Posterior cingulate gyrus (tissue), 11 donors: ENCODE measurements at regions not wholly inside any gene's neighbourhood (a gene's known extent, or its start where the extent isn't known, plus 50 kb on each side); places are given as distances from the start of the nearest gene placed in this dataset.
"Not testable (repeated sequence)": the region's sequence is repeated elsewhere in the genome, so short reads cannot be mapped to it uniquely, and the experiment has no call there.

ENCODE experiments used
- DNase-seq, 10 donors: peaks; one replicate each; pipeline versions ENCODE4 v3.0.0 to v3.0.0-alpha.2; 2020 to 2021; ENCODE audit warnings: mixed read lengths in 3 of 10
- intact Hi-C: fragments of 100-400 bp; cut with DNase I; formaldehyde crosslinking; loops from one replicate; pipeline ENCODE4 v1.15.1; 2023

- DNase-seq, result no peak
- intact Hi-C loops, result no loop called here
These were observed 230.5 kb upstream of the TMEM229A start for GRCh38 chr7:124263232-124263827.

DNA sequence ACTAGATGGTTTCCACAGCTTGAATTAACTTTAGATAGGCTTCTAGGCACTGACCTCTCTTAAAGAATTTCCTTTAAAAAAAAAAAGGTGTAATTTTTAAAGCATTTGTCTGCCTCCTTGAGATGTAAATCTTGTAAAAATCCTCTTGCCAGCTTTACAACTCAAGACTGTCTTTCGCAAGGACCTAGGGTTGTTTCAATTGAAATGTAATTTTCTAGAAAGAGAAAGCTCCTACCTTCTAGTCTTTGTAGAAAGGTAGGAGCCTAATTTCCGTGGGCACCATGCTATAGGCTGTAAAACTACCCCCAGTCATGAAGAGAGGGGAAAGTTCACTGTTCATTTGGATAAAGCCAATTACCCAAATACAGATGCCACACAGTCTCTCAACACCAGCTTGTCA, 228.8 kb upstream of the TMEM229A start:
- no peak for DNase-seq
- intact Hi-C loops, result no loop called here

GRCh38 chr7:124257638-124258308, 224.9 kb upstream of the TMEM229A start:
- no peak for DNase-seq
- intact Hi-C loops, result no loop called here

GRCh38 chr7:124255041-124255655, 222.3 kb upstream of the TMEM229A start:
- intact Hi-C loops, result no loop called here
- DNase-seq, result no peak

- intact Hi-C loops, result no loop called here
- DNase-seq, result no peak
These were observed 221.5 kb upstream of the TMEM229A start for GRCh38 chr7:124254396-124254795.

GRCh38 chr7:124251636-124252035, 218.8 kb upstream of the TMEM229A start:
- intact Hi-C loops, result no loop called here
- no peak for DNase-seq

DNA sequence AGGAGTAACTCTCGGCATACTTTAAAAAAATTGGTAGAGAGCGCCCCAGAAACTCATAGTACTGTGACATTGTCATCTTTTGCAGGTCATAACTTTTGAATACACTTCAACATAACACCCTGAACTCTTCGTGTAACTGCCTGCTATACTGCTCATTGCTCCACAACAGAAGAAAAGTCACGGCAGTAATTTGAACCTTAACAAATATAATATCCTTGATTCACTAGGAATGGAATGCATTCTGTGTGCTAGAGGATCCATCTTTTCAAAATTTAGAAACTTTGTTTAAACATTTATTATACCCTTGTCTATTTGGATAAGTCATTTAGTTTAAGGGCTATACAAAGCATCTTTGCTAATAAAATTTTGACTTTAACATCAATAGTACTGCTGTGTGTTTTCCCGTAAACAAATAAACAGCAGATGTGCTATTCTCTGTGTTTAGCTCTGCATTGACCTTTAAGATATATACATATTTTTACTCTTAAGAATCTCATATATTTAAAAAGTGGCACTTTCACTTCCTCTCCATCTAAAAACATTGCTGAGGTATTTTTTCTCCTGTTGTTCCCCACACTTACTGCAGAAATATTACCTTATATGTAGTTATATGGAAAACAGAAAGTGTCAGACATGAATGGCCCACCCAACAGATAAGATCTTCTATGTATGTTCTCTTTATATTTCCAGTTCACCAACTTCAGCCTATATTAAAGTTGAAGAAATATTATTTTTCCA, 217.6 kb upstream of the TMEM229A start:
- no peak for DNase-seq
- intact Hi-C loops, result no loop called here

DNA sequence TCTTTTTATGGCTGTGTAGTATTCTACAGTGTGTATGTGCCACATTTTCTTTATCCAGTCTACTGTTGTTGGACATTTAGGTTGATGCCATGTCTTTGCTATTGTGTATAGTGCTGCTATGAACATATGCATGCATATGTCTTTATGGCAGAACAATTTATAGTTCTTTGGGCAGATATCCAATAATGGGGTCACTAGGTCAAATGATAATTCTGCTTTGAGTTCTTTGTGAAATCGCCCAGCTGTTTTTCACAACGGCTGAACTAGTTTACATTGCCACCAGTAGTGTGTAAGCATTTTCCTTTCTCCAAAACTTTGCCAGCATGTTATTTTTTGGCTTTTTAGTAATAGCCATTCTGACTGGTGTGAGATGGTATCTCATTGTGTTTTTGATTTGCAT, 214.8 kb upstream of the TMEM229A start:
- DNase-seq, result no peak
- intact Hi-C loops, result no loop called here

DNA sequence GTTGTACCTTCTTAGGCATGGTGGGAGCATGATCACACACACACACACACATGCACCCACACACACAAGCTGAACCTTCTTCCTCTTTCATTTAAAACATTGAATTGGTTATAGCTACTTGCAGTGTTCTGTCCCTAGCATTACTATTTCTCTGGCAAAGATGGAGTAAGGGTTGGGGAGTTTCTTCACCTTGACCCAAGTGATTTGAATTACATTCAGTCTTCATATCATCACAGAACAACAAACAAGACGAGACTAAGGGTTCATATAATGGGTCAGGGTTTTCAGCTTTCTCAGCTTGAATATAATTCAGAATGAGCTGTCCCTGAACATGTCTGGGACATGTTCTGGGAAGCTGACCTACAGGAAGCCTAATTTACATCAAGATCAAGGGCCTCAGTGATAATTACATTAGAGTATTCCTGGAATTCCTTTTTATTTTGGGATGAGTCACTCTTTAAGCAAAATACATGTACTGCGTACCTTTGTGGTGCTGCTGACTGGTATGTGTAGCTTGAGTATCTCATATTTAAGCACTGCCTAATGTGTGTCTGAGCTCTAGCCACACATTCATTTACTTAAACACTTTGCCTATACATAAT, 213.5 kb upstream of the TMEM229A start:
- intact Hi-C loops, result no loop called here
- DNase-seq, result no peak

DNA sequence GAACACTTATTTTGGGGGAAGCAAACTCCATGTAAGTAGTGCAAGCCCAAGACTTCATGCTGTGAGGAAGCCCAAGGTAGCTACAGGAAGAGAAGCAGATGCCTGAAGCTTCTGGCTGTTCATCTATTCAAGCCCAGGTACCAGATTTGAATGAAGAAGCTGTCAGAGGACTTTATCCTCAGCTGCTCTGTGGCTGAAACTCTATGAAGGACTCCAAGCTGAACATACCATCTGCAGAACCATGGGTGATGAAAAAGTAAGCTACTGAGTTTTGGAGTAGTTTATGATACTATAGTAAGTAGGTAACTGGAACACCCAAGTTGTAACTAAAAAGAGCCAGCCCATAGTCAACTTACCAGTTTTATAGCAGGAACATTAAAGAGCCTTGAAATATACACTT, 211.6 kb upstream of the TMEM229A start:
- intact Hi-C loops, DNase-seq: not testable (repeated sequence)

GRCh38 chr7:124219681-124220080, 186.8 kb upstream of the TMEM229A start:
- intact Hi-C loops, result no loop called here
- no peak for DNase-seq

GRCh38 chr7:124208642-124209041, 175.8 kb upstream of the TMEM229A start:
- intact Hi-C loops, result no loop called here
- DNase-seq, result no peak

- intact Hi-C loops, result no loop called here
- DNase-seq, result no peak
These were observed 175.3 kb upstream of the TMEM229A start for GRCh38 chr7:124208173-124208572.

GRCh38 chr7:124205526-124205925, 172.7 kb upstream of the TMEM229A start:
- intact Hi-C loops, result no loop called here
- no peak for DNase-seq

DNA sequence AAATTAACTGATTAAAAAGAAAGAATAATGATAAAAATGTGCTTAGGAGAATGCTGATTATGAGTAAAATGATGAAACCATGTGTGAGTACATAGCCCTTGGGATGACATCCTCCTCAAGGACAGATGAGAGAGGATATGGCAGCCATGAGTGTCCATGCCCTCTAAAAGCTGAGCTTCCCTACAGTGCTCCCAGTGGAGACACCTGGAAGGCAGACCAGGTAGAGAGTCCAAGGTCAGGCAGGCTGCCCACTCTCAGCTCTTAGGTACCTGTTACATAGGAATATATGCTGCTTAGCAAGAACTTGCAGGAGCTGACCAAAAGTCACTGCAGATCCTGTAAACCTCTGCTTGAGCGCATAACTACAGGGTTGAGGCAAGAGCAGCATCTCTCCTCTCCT, 169.7 kb upstream of the TMEM229A start:
- intact Hi-C loops, result no loop called here
- no peak for DNase-seq

GRCh38 chr7:124201768-124202349, 169.0 kb upstream of the TMEM229A start:
- DNase-seq, result no peak
- intact Hi-C loops, result no loop called here

GRCh38 chr7:124196519-124196918, 163.7 kb upstream of the TMEM229A start:
- no peak for DNase-seq
- intact Hi-C loops, result no loop called here

DNA sequence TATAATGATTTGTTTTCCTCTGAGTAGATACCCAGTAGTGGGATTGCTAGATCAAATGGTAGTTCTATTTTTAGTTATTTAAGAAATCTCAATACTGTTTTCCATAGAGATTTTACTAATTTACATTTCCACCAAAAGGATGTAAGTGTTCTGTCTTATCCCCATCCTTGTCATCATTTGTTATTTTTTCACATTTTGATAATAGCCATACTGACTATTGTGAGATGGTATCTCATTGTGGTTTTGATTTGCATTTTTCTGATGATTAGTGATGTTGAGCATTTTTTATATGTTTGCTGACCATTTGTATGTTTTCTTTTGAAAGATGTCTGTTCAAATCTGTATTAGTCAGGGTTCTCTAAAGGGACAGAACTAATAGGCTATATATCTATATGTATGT, 160.0 kb upstream of the TMEM229A start:
- intact Hi-C loops, result no loop called here
- no peak for DNase-seq

DNA sequence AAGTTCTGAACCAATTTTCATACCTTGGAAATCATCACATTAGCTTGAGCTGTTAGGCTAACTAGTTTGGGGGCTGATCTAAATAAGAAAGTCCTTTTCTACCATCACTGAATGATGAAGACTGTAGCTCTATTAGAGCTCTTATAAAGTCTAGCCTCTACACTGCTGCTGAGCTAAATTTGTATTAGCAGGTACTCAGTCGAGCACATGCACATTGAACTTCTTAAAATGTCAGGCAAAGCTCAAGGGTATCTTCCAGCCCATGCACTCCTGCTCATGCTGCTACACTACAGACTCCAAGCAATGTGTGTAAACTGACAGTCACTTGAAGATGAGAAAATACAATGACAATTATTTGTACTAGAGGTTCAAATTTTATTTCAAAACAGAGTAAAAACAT, 158.8 kb upstream of the TMEM229A start:
- intact Hi-C loops, result no loop called here
- DNase-seq, result no peak

DNA sequence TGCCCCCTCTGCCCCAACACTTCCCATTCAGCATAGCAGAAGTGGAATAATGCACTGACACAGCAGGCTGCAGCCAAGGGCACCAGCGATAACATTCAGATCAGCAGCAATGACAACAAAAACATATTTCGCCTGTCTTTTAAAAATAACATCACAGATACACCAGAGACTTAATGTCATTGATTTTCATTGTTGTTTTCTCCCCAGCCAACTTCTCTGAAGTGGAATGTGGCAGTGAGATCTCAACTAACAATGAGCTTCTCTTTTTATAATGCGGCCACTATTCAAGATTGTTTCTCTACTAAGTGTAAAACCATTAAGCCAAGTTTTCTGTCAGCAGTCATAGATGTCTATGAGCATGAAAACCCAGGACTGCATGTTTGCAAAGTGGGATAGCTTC, 158.2 kb upstream of the TMEM229A start:
- DNase-seq, result no peak
- intact Hi-C loops, result no loop called here

GRCh38 chr7:124188576-124188975, 155.7 kb upstream of the TMEM229A start:
- intact Hi-C loops, result loop anchor here (10.0 kb wide), 1 partner anchor 96 kb away; no protein-coding TSS in a partner anchor
- DNase-seq, result no peak
